Ramos (cell line): ENCODE measurements at regions not wholly inside any gene's neighbourhood (a gene's known extent, or its start where the extent isn't known, plus 50 kb on each side); places are given as distances from the start of the nearest gene placed in this dataset.

ENCODE experiments used
- in situ Hi-C: fragments of 300-500 bp; cut with MboI; formaldehyde crosslinking; loops from one replicate; pipeline ENCODE4 v1.14.3; 2022; ENCODE audit warnings: low sequenced_read_pairs; ENCODE audit not compliant: unreplicated experiment

- in situ Hi-C loops, result no loop called here
Measured at GRCh38 chr18:28705482-28705881, 528.6 kb upstream of the CDH2 start.

- in situ Hi-C loops, result no loop called here
Measured at GRCh38 chr18:28692337-28692736, 515.4 kb upstream of the CDH2 start.

- in situ Hi-C loops, result no loop called here
Measured at GRCh38 chr18:28691496-28691840, 514.5 kb upstream of the CDH2 start.

GRCh38 chr18:28690836-28691495 is 514.0 kb upstream of the CDH2 start:
- in situ Hi-C loops, result no loop called here

- in situ Hi-C loops, result no loop called here
Measured at GRCh38 chr18:28690100-28690499, 513.2 kb upstream of the CDH2 start.

- in situ Hi-C loops, result no loop called here
Measured at GRCh38 chr18:28689588-28689987, 512.7 kb upstream of the CDH2 start.

- in situ Hi-C loops, result no loop called here
Measured at GRCh38 chr18:28684746-28685355, 507.9 kb upstream of the CDH2 start.

- in situ Hi-C loops, result no loop called here
Measured at GRCh38 chr18:28682912-28683311, 506.0 kb upstream of the CDH2 start.

- in situ Hi-C loops, result no loop called here
Measured at GRCh38 chr18:28669165-28669564, 492.2 kb upstream of the CDH2 start.

GRCh38 chr18:28666216-28666615 is 489.3 kb upstream of the CDH2 start:
- in situ Hi-C loops, result no loop called here

- in situ Hi-C loops, result no loop called here
Measured at GRCh38 chr18:28657961-28658360, 481.0 kb upstream of the CDH2 start.

- in situ Hi-C loops, result no loop called here
Measured at GRCh38 chr18:28652654-28653053, 475.7 kb upstream of the CDH2 start.

GRCh38 chr18:28651298-28651697 is 474.4 kb upstream of the CDH2 start:
- in situ Hi-C loops, result no loop called here

- in situ Hi-C loops, result no loop called here
Measured at GRCh38 chr18:28650860-28651259, 473.9 kb upstream of the CDH2 start.

GRCh38 chr18:28647961-28648360 is 471.0 kb upstream of the CDH2 start:
- in situ Hi-C loops, result no loop called here

- in situ Hi-C loops, result no loop called here
Measured at GRCh38 chr18:28637897-28638296, 461.0 kb upstream of the CDH2 start.

GRCh38 chr18:28635530-28635929 is 458.6 kb upstream of the CDH2 start:
- in situ Hi-C loops, result no loop called here

- in situ Hi-C loops, result no loop called here
Measured at GRCh38 chr18:28626756-28627155, 449.8 kb upstream of the CDH2 start.

- in situ Hi-C loops, result no loop called here
Measured at GRCh38 chr18:28607991-28608390, 431.1 kb upstream of the CDH2 start.

- in situ Hi-C loops, result no loop called here
Measured at GRCh38 chr18:28606686-28607085, 429.8 kb upstream of the CDH2 start.

GRCh38 chr18:28602391-28602790 is 425.5 kb upstream of the CDH2 start:
- in situ Hi-C loops, result no loop called here

- in situ Hi-C loops, result no loop called here
Measured at GRCh38 chr18:28594034-28594433, 417.1 kb upstream of the CDH2 start.
